ENCODE measurements at regions not wholly inside any gene's neighbourhood (a gene's known extent, or its start where the extent isn't known, plus 50 kb on each side); places are given as distances from the start of the nearest gene placed in this dataset.

DNA sequence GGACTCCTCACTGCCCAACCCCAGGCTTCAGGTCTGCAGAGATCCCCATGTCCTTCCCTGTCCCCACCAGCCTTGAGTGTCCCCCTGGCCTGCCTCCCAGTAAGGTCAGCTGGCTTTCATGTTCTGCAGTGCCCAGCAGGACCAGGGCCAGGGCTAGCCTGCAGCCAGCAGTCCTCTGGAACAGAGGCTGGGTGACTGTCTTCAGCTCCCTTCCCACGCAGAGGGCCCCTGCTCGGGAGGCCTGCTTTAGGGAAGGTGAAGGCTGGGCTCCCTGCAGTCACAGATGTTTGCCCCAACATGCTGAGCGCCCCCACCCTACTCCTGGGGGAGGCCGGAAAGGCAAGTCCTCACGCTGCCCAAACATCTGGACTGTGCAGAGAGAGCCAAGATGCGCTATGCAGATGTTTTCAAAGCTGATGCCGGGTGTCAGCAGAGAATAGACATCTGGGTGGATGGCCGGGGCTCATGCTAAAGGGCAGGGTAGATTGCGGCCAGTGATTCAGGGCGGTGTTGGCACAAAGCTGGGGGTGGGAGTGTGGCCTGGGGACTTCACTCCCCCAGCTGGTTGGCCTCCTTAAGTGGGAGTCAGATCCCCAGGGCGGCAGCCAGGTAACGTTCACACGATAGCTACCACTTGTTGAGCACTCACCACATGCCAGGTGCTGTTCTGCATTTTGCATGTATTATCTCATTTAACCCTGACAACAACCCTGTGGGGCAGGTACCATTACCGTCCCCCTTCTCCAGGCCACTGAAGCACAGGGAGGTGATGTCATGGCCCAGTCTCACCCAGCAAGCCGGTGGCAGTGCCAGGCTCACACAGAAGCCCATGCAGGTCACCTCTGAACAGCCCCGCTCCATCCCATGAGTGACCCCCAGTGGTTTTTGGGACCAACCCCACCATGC is 71.2 kb upstream of the COL13A1 start:
- POLR2A ChIA-PET = no interaction called here
- H3K9me3 ChIP-seq (ENCODE audit: control insufficient read depth, insufficient read depth, low read depth, low read length) = no peaks in the 10 kb centered on the region
- H3K36me3 ChIP-seq (ENCODE audit: control insufficient read depth in 2 of 2, insufficient read depth in 1 of 2, low read length in 2 of 2) = no peaks in the 10 kb centered on the region
- H3K4me3 ChIP-seq (ENCODE audit: low read depth, low read length) = no peak overlapping the region
- CTCF ChIA-PET = interaction anchor here (0.5 to 5.6 kb wide), 6 partner anchors 13 to 726 kb away, joined by 3 to 46 read pairs (median 4); no protein-coding TSS in a partner anchor
- no peaks in the 10 kb centered on the region for H3K4me1 ChIP-seq (ENCODE audit: control insufficient read depth, insufficient read depth, low read length)
- TF ChIP-seq SCRT2 (tag by site-specific recombination; IDR thresholded peaks at IDR 0.05) (peak; percentile 69), YY2 (tag by site-specific recombination; IDR thresholded peaks at IDR 0.05) (no peak), ZNF664 (tag by site-specific recombination; IDR thresholded peaks at IDR 0.05) (peak; percentile 90), ZNF792 (tag by site-specific recombination; IDR thresholded peaks at IDR 0.05) (no peak)
- H3K27ac ChIP-seq (ENCODE audit: extremely low read depth, low read depth, low read length) = no peak overlapping the region

DNA sequence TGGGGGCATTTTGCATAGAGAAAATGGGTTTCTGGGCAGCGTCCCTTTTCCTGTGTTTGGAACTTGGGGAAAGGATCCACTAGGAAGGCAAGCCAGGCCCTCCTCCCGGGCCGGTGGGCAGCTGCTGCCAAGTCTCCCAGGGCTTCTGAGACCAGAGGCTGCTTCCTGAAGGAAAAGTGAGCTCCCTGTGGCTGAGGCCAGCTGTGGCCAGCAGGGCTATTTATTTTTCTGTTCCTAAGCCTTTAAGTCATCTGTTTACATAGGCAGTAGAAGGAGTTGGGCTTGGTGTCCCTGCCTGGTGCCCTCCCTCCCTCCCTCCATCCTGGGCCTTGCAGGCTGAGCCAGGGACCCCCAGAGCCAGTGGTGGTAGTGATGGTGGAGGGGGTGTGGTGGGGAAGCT is 70.5 kb upstream of the COL13A1 start:
- POLR2A ChIA-PET = no interaction called here
- no peak overlapping the region for H3K27ac ChIP-seq (ENCODE audit: extremely low read depth, low read depth, low read length)

DNA sequence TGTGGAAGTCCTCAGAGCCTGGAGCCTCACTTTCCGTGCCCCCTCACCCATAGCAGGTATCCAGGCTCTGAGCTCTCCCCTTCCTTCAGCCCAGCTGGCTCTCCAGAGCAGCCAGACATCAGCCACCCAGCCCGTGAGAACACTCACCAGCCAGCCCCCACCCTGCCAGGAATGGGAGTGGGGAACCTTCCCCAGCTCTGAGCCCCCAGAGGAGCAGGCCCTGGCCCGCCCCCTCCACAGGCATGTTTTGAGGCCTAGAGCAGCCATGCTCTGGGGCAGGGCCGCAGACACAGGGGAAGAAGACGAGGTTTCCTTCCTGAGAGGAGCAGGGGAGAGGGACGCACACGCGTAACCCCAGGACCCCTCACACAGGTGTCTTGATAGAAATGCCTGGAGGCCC is 70.0 kb upstream of the COL13A1 start:
- no peak overlapping the region for H3K27ac ChIP-seq (ENCODE audit: extremely low read depth, low read depth, low read length)
- no peak overlapping the region for H3K4me3 ChIP-seq (ENCODE audit: low read depth, low read length)
- no peaks in the 10 kb centered on the region for H3K4me1 ChIP-seq (ENCODE audit: control insufficient read depth, insufficient read depth, low read length)
- no peaks in the 10 kb centered on the region for H3K36me3 ChIP-seq (ENCODE audit: control insufficient read depth in 2 of 2, insufficient read depth in 1 of 2, low read length in 2 of 2)
- POLR2A ChIA-PET = no interaction called here
- CTCF ChIA-PET = interaction anchor here (1.5 to 5.6 kb wide), 3 partner anchors 11 to 87 kb away, joined by 3 to 46 read pairs (median 19); no protein-coding TSS in a partner anchor
- no peaks in the 10 kb centered on the region for H3K9me3 ChIP-seq (ENCODE audit: control insufficient read depth, insufficient read depth, low read depth, low read length)
- TF ChIP-seq ZNF10 (tag by site-specific recombination; IDR thresholded peaks at IDR 0.05) = no peak
- no peak for TF ChIP-seq ZNF114 (tag by site-specific recombination; IDR thresholded peaks at IDR 0.05)
- no peak for TF ChIP-seq ZNF404 (tag by site-specific recombination; IDR thresholded peaks at IDR 0.05)
- TF ChIP-seq, protein P1, sequence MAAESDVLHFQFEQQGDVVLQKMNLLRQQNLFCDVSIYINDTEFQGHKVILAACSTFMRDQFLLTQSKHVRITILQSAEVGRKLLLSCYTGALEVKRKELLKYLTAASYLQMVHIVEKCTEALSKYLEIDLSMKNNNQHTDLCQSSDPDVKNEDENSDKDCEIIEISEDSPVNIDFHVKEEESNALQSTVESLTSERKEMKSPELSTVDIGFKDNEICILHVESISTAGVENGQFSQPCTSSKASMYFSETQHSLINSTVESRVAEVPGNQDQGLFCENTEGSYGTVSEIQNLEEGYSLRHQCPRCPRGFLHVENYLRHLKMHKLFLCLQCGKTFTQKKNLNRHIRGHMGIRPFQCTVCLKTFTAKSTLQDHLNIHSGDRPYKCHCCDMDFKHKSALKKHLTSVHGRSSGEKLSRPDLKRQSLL (tag by site-specific recombination; IDR thresholded peaks at IDR 0.05) = no peak
- no peak for TF ChIP-seq ZBTB1 (tag by site-specific recombination; IDR thresholded peaks at IDR 0.05)
- TF ChIP-seq, protein P2, sequence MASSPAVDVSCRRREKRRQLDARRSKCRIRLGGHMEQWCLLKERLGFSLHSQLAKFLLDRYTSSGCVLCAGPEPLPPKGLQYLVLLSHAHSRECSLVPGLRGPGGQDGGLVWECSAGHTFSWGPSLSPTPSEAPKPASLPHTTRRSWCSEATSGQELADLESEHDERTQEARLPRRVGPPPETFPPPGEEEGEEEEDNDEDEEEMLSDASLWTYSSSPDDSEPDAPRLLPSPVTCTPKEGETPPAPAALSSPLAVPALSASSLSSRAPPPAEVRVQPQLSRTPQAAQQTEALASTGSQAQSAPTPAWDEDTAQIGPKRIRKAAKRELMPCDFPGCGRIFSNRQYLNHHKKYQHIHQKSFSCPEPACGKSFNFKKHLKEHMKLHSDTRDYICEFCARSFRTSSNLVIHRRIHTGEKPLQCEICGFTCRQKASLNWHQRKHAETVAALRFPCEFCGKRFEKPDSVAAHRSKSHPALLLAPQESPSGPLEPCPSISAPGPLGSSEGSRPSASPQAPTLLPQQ (tag by site-specific recombination; IDR thresholded peaks at IDR 0.05) = no peak
- TF ChIP-seq SCRT2 (tag by site-specific recombination; IDR thresholded peaks at IDR 0.05) = no peak
- TF ChIP-seq ZNF138 (tag by site-specific recombination; IDR thresholded peaks at IDR 0.05; ENCODE audit: borderline replicate concordance) = no peak
- TF ChIP-seq, protein P3, sequence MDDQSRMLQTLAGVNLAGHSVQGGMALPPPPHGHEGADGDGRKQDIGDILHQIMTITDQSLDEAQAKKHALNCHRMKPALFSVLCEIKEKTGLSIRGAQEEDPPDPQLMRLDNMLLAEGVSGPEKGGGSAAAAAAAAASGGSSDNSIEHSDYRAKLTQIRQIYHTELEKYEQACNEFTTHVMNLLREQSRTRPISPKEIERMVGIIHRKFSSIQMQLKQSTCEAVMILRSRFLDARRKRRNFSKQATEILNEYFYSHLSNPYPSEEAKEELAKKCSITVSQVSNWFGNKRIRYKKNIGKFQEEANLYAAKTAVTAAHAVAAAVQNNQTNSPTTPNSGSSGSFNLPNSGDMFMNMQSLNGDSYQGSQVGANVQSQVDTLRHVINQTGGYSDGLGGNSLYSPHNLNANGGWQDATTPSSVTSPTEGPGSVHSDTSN (CRISPR knock-in tag; IDR thresholded peaks at IDR 0.05) = no peak
- no peak for TF ChIP-seq TRIM28 (IDR thresholded peaks at IDR 0.05; ENCODE audit: borderline replicate concordance, low read length)
- TF ChIP-seq, protein P4, sequence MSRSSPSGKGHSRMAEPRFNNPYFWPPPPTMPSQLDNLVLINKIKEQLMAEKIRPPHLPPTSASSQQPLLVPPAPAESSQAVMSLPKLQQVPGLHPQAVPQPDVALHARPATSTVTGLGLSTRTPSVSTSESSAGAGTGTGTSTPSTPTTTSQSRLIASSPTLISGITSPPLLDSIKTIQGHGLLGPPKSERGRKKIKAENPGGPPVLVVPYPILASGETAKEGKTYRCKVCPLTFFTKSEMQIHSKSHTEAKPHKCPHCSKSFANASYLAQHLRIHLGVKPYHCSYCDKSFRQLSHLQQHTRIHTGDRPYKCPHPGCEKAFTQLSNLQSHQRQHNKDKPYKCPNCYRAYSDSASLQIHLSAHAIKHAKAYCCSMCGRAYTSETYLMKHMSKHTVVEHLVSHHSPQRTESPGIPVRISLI (tag by site-specific recombination; IDR thresholded peaks at IDR 0.05) = no peak
- TF ChIP-seq ZNF184 (tag by site-specific recombination; IDR thresholded peaks at IDR 0.05) = no peak
- TF ChIP-seq ZNF155 (tag by site-specific recombination; IDR thresholded peaks at IDR 0.05) = no peak
- no peak for TF ChIP-seq ZFP3 (tag by site-specific recombination; IDR thresholded peaks at IDR 0.05; ENCODE audit: low read depth)

More for the DNA sequence above, 70.5 kb upstream of the COL13A1 start:
- no peak overlapping the region for H3K4me3 ChIP-seq (ENCODE audit: low read depth, low read length)
- no peaks in the 10 kb centered on the region for H3K9me3 ChIP-seq (ENCODE audit: control insufficient read depth, insufficient read depth, low read depth, low read length)
- H3K36me3 ChIP-seq (ENCODE audit: control insufficient read depth in 2 of 2, insufficient read depth in 1 of 2, low read length in 2 of 2) = no peaks in the 10 kb centered on the region
- CTCF ChIA-PET = interaction anchor here (0.6 to 5.6 kb wide), 5 partner anchors 12 to 183 kb away, joined by 3 to 46 read pairs (median 4); no protein-coding TSS in a partner anchor
- no peak for TF ChIP-seq EGR2 (tag by site-specific recombination; IDR thresholded peaks at IDR 0.05; ENCODE audit: low read depth)
- TF ChIP-seq, protein P5, sequence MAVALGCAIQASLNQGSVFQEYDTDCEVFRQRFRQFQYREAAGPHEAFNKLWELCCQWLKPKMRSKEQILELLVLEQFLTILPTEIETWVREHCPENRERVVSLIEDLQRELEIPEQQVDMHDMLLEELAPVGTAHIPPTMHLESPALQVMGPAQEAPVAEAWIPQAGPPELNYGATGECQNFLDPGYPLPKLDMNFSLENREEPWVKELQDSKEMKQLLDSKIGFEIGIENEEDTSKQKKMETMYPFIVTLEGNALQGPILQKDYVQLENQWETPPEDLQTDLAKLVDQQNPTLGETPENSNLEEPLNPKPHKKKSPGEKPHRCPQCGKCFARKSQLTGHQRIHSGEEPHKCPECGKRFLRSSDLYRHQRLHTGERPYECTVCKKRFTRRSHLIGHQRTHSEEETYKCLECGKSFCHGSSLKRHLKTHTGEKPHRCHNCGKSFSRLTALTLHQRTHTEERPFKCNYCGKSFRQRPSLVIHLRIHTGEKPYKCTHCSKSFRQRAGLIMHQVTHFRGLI (tag by site-specific recombination; IDR thresholded peaks at IDR 0.05) = peak; percentile 68
- no peak for TF ChIP-seq ZNF792 (tag by site-specific recombination; IDR thresholded peaks at IDR 0.05)
- no peak for TF ChIP-seq ZNF48 (tag by site-specific recombination; IDR thresholded peaks at IDR 0.05)
- no peak for TF ChIP-seq GLIS1 (tag by site-specific recombination; IDR thresholded peaks at IDR 0.05)
- TF ChIP-seq GLI4 (tag by site-specific recombination; IDR thresholded peaks at IDR 0.05) = no peak
- TF ChIP-seq, protein P6, sequence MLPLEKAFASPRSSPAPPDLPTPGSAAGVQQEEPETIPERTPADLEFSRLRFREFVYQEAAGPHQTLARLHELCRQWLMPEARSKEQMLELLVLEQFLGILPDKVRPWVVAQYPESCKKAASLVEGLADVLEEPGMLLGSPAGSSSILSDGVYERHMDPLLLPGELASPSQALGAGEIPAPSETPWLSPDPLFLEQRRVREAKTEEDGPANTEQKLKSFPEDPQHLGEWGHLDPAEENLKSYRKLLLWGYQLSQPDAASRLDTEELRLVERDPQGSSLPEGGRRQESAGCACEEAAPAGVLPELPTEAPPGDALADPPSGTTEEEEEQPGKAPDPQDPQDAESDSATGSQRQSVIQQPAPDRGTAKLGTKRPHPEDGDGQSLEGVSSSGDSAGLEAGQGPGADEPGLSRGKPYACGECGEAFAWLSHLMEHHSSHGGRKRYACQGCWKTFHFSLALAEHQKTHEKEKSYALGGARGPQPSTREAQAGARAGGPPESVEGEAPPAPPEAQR (tag by site-specific recombination; IDR thresholded peaks at IDR 0.05) = no peak
- peak; percentile 77 for TF ChIP-seq ZIC2 (tag by site-specific recombination; IDR thresholded peaks at IDR 0.05)
- H3K4me1 ChIP-seq (ENCODE audit: control insufficient read depth, insufficient read depth, low read length) = no peaks in the 10 kb centered on the region
